ENCODE measurements at regions not wholly inside any gene's neighbourhood (a gene's known extent, or its start where the extent isn't known, plus 50 kb on each side); places are given as distances from the start of the nearest gene placed in this dataset.

DNA sequence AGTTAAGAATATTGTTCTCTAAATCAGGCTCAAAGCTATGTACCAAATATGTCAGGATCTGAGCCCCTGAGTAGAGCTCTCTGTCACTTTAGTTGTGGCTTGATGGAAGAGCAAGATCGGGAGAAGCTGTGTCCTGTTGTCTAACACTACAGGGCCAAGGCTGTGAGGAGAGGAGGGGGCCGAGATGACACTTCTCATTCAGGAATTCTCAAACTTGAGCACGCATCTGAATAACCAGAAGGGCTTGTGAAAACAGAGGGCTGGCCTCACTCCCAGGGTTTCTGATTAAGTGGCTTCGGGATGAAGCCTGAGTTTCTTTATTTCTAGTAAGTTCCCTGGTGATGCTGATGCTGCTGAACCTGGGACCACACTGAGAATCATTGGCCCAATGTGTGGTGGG is 209.2 kb upstream of the DAB1 start:
- FAIRE-seq (no peak), DNase-seq (ENCODE audit: extremely low read depth in 1 of 4, low spot score in 3 of 4) (no peak), ATAC-seq (no peak)
- TF ChIP-seq ZNF696 (CRISPR knock-in tag; conservative IDR thresholded peaks at IDR 0.05) (no peak), FOXA1 (IDR thresholded peaks at IDR 0.05; ENCODE audit: borderline replicate concordance) (no peak), ZNF778 (CRISPR knock-in tag; IDR thresholded peaks at IDR 0.05) (no peak), CBX2 (IDR thresholded peaks at IDR 0.05; ENCODE audit: insufficient read depth, low read length, poor library complexity, severe bottlenecking) (no peak), KDM2B (CRISPR knock-in tag; IDR thresholded peaks at IDR 0.05) (no peak), SRSF1 (IDR thresholded peaks at IDR 0.05; ENCODE audit: low read depth, low read length) (no peak), ADNP (tag; IDR thresholded peaks at IDR 0.05) (no peak)
- TF ChIP-seq, protein P1, sequence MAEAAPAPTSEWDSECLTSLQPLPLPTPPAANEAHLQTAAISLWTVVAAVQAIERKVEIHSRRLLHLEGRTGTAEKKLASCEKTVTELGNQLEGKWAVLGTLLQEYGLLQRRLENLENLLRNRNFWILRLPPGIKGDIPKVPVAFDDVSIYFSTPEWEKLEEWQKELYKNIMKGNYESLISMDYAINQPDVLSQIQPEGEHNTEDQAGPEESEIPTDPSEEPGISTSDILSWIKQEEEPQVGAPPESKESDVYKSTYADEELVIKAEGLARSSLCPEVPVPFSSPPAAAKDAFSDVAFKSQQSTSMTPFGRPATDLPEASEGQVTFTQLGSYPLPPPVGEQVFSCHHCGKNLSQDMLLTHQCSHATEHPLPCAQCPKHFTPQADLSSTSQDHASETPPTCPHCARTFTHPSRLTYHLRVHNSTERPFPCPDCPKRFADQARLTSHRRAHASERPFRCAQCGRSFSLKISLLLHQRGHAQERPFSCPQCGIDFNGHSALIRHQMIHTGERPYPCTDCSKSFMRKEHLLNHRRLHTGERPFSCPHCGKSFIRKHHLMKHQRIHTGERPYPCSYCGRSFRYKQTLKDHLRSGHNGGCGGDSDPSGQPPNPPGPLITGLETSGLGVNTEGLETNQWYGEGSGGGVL (CRISPR knock-in tag; IDR thresholded peaks at IDR 0.05), result no peak
- TF ChIP-seq, protein P2, sequence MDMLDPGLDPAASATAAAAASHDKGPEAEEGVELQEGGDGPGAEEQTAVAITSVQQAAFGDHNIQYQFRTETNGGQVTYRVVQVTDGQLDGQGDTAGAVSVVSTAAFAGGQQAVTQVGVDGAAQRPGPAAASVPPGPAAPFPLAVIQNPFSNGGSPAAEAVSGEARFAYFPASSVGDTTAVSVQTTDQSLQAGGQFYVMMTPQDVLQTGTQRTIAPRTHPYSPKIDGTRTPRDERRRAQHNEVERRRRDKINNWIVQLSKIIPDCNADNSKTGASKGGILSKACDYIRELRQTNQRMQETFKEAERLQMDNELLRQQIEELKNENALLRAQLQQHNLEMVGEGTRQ (CRISPR knock-in tag; IDR thresholded peaks at IDR 0.05), result no peak
- Histone ChIP-seq H3K27me3 (ENCODE audit: control insufficient read depth in 2 of 2, insufficient read depth in 2 of 2, low read length in 2 of 2) (no peaks in the 10 kb centered on the region), H3K4me3 (no peak overlapping the region), H3K4me2 (ENCODE audit: insufficient read depth, low read length) (no peak overlapping the region), H3K36me3 (ENCODE audit: control insufficient read depth, insufficient read depth, low read length) (no peaks in the 10 kb centered on the region), H3K9ac (ENCODE audit: insufficient read depth in 1 of 2, low read depth in 2 of 2, low read length in 2 of 2) (no peak overlapping the region), H3K27ac (ENCODE audit: extremely low read depth, low read depth, low read length) (no peak overlapping the region), H3K9me1 (ENCODE audit: control insufficient read depth, insufficient read depth, low read length) (no peaks in the 10 kb centered on the region), H3K9me3 (replicated peaks; ENCODE audit: control insufficient read depth, insufficient read depth, low read depth, low read length) (no peaks in the 10 kb centered on the region), H4K20me1 (replicated peaks; ENCODE audit: control insufficient read depth, insufficient read depth, low read length) (no peaks in the 10 kb centered on the region; the same call in 1 of the 2 replicates), H3K4me1 (replicated peaks in 1 of 2; ENCODE audit: control insufficient read depth in 2 of 2, insufficient read depth in 2 of 2, low read length in 2 of 2) (no peaks in the 10 kb centered on the region), H3K79me2 (ENCODE audit: control insufficient read depth, insufficient read depth, low read length) (no peaks in the 10 kb centered on the region), H2AFZ (ENCODE audit: low read depth, low read length) (no peak overlapping the region)
- in situ Hi-C loops (cut with MboI) (no loop called here), intact Hi-C loops (cut with micrococcal nuclease) (no loop called here)
- ChIA-PET POLR2A (no interaction called here), CTCF (ENCODE audit: low intra/inter-chr PET ratio) (no interaction called here)
- WGBS (ENCODE audit: insufficient coverage, low coverage, missing lambda C conversion rate), result 0% methylated on average over 4 of the region's 4 CpGs
- BruUV-seq (replicated peaks), result no TSS peak

All from K562 (cell line).